ENCODE measurements at regions not wholly inside any gene's neighbourhood (a gene's known extent, or its start where the extent isn't known, plus 50 kb on each side); places are given as distances from the start of the nearest gene placed in this dataset.

DNA sequence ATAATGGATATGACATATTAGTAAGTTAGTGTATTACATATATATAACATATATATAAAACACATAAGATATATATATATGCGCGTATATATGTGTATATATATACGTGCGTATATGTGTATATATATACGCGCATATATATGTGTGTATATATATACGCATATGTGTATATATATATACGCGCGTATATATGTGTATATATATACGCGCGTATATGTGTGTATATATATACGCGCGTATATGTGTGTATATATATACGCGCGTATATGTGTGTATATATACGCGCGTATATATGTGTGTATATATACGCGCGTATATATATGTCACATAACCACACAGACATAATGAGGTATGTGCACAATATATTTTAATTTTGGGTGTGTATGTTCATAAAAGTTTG lies 327.8 kb downstream of the MEIS1 start:
- TF ChIP-seq, protein P1, sequence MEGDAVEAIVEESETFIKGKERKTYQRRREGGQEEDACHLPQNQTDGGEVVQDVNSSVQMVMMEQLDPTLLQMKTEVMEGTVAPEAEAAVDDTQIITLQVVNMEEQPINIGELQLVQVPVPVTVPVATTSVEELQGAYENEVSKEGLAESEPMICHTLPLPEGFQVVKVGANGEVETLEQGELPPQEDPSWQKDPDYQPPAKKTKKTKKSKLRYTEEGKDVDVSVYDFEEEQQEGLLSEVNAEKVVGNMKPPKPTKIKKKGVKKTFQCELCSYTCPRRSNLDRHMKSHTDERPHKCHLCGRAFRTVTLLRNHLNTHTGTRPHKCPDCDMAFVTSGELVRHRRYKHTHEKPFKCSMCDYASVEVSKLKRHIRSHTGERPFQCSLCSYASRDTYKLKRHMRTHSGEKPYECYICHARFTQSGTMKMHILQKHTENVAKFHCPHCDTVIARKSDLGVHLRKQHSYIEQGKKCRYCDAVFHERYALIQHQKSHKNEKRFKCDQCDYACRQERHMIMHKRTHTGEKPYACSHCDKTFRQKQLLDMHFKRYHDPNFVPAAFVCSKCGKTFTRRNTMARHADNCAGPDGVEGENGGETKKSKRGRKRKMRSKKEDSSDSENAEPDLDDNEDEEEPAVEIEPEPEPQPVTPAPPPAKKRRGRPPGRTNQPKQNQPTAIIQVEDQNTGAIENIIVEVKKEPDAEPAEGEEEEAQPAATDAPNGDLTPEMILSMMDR (IDR thresholded peaks at IDR 0.05): no peak

DNA sequence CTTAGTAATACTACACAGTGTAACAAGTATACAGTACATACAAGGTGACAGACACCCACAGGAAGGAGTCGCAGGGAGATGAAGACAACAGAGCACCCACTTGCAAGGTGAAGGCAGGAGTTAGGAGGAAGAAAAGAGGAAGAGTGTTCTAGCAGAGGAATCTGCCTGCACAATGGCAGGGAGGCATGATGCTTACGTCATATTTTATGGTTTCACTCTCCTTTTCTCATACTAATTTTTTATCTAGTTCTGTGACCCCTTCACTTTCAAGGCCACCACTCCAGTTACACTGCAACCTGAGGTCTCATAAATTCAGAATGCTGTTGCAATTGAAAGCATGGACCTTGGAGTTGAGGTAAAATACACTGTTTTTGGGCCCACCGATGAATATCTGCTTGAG lies 331.7 kb downstream of the MEIS1 start:
- TF ChIP-seq, protein P1 (IDR thresholded peaks at IDR 0.05): no peak
- no peak for DNase-seq (ENCODE audit: low spot score)
- no peak for ATAC-seq (ENCODE audit: low FRiP score)

More for the DNA sequence above, 327.8 kb downstream of the MEIS1 start:
- ATAC-seq (ENCODE audit: low FRiP score): no peak
- no peak for DNase-seq (ENCODE audit: low spot score)

DNA sequence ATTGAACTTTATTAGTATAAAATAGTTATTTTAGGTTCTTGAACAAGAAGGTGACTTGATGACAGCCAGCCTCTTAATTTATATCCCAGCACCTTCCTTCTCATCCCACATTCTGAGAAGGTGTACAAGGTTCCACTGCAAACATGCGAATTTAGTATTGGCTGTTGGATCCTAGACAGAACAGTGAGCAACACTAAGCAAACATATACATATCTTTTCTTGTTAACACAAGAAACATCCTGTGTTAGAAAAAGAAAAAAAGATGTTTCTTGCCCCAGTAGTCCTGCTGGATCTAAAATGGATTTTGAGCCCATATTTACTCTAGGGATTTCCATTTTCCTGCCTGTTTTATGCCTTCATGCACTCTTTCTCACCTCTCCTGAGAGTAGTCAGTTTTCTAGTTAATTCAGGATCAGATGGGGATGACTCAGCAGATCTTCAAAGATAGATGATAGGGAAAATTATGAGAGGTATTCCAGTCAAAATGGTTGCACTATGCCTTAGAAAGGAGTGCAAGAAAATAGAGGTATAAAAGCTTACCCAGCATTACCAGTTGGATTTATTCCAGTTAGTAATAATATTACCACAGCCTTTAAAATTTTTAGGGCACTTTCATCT lies 336.5 kb downstream of the MEIS1 start:
- ATAC-seq (ENCODE audit: low FRiP score) (no peak), DNase-seq (ENCODE audit: low spot score) (no peak)
- TF ChIP-seq, protein P1 (IDR thresholded peaks at IDR 0.05): no peak

DNA sequence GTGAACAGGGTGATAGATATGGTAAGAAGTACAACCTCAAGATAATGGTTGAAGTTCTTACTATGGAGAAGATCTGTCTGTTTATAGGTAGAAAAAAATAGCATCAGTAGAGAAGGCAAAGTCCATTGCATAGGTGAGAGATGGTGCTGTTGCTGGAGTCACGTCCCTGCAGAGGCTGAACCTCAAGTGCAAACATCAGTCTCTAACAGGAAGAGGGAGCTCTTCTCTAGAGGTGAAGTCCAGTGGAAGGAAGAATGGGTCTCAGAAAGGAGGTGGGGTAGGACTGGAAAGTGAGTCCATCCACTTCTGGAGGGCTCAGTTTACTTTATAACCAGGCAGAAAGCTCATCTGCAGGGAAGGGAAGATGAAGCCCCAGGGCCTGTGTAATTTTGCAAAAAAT lies 337.7 kb downstream of the MEIS1 start:
- no peak for DNase-seq (ENCODE audit: low spot score)
- TF ChIP-seq, protein P1 (IDR thresholded peaks at IDR 0.05): no peak
- ATAC-seq (ENCODE audit: low FRiP score): no peak

DNA sequence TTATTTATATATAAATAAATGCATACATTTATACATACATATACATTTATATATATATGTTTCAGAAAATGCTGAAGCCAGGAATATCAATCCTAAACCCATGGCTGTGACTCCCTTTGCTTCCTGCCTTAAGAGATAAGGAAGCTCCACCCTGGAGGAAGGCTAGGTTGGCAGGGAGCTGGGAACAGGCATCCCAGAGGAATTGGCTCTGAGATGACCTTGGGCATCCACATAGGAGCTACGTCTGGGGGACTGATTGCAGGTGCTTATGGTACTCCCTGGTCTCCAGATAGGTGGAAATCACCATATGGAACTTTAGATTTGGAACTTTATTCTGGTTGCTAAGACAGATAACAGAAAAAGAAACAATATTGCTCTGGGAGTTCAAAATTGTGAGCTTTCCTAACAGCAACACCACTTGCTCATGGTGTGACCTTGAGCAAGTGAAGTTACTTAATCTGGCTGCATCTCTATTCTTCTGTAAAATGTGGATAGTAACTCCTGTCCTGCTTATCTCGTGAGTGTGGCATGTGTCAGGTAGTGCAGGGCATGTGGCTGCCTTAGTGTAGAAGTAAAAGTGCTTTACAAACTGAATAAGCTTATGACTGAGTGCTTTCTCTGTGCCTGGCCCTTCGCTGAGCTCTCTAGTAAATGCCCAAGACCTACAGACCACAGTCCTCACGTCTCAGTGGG lies 341.0 kb downstream of the MEIS1 start:
- ATAC-seq (ENCODE audit: low FRiP score) (no peak), DNase-seq (ENCODE audit: low spot score) (no peak)
- TF ChIP-seq, protein P1 (IDR thresholded peaks at IDR 0.05): no peak

DNA sequence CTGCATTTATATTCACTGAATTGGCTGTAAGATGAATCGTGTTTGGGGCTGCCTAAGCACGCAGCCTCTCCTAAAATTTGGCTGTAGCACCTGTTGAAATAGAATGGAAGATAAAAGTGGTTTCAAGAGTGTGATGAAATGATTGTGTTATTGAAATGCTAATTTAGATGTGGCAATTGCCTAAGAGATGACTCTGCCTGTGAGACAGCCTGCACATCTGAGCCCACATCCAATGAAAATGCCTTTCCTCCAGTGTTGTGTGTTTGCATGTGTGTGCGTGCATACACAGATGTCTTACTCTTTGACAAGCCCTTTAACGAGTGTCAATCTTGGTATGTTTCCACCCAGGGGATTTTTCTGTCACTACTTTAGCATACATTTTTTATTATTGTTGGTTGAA lies 346.9 kb downstream of the MEIS1 start:
- DNase-seq (ENCODE audit: low spot score) (no peak), ATAC-seq (ENCODE audit: low FRiP score) (no peak)
- TF ChIP-seq, protein P1 (IDR thresholded peaks at IDR 0.05): no peak

DNA sequence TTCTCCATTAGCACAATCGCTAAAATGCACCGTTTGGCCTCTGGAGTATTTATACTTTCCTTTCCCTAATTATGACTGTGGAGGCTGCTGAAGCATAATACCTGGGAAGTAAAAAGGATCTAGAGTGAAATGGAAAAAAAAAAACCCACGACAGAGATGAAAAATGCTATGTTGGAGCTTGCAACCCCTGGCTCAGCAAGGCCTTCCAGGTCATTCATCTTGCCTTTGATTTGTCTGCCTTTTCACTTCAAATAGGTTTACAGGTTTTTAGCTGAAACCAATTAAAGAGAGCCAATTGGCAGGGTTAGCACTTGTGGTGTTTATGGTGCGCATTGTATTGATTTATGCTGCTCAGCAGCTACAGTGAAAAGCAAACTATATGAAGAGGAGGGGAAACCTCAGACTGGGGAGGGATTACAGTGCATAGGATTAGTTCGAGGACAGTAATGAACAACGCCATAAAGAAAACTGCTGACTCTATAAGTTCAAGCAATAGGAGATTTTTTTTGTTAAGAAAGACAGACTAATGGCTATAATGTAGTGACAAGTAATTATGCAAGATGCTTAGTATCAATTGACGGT lies 347.9 kb downstream of the MEIS1 start:
- TF ChIP-seq, protein P1 (IDR thresholded peaks at IDR 0.05): no peak
- no peak for DNase-seq (ENCODE audit: low spot score)
- no peak for ATAC-seq (ENCODE audit: low FRiP score)
